ENCODE measurements at regions not wholly inside any gene's neighbourhood (a gene's known extent, or its start where the extent isn't known, plus 50 kb on each side); places are given as distances from the start of the nearest gene placed in this dataset.

- H4K8ac ChIP-seq (ENCODE audit: extremely low read depth, insufficient read depth, low read length): no peak overlapping the region
- H2BK20ac ChIP-seq (ENCODE audit: low read length): no peak overlapping the region
- no peaks in the 10 kb centered on the region for H3K23me2 ChIP-seq (ENCODE audit: low read depth, low read length)
- H3K14ac ChIP-seq (ENCODE audit: insufficient read length): no peak overlapping the region
- H2BK15ac ChIP-seq (ENCODE audit: low read length): no peak overlapping the region
- H2AK5ac ChIP-seq (ENCODE audit: low read depth, low read length): no peak overlapping the region
- ChIA-PET CTCF (ENCODE audit: partially characterized antibody) (interaction anchor here (2.0 kb wide), 1 partner anchor 9 kb away, joined by 11 read pairs; no protein-coding TSS in a partner anchor), POLR2A (ENCODE audit: partially characterized antibody) (no interaction called here)
- no peaks in the 10 kb centered on the region for H3K79me2 ChIP-seq (ENCODE audit: control insufficient read depth in 1 of 2, insufficient read depth in 2 of 2, low read length in 2 of 2)
- H2BK12ac ChIP-seq (ENCODE audit: low read depth, low read length): no peak overlapping the region
- H3K4me3 ChIP-seq (ENCODE audit: extremely low read depth in 1 of 4, insufficient read depth in 2 of 4, low read depth in 3 of 4, low read length in 4 of 4): no peak overlapping the region
- H2BK120ac ChIP-seq (replicated peaks; ENCODE audit: low read depth, low read length): no peak overlapping the region
- DNase-seq (ENCODE audit: low read depth in 1 of 2, low spot score in 2 of 2): no peak
- TF ChIP-seq CREB1 (IDR thresholded peaks at IDR 0.05) (no peak), JUND (IDR thresholded peaks at IDR 0.05; ENCODE audit: low read length) (no peak), HDAC6 (IDR thresholded peaks at IDR 0.05; ENCODE audit: low read depth, low read length) (no peak), JUN (IDR thresholded peaks at IDR 0.05; ENCODE audit: low read depth, low read length) (no peak)
- TF ChIP-seq, protein P1, sequence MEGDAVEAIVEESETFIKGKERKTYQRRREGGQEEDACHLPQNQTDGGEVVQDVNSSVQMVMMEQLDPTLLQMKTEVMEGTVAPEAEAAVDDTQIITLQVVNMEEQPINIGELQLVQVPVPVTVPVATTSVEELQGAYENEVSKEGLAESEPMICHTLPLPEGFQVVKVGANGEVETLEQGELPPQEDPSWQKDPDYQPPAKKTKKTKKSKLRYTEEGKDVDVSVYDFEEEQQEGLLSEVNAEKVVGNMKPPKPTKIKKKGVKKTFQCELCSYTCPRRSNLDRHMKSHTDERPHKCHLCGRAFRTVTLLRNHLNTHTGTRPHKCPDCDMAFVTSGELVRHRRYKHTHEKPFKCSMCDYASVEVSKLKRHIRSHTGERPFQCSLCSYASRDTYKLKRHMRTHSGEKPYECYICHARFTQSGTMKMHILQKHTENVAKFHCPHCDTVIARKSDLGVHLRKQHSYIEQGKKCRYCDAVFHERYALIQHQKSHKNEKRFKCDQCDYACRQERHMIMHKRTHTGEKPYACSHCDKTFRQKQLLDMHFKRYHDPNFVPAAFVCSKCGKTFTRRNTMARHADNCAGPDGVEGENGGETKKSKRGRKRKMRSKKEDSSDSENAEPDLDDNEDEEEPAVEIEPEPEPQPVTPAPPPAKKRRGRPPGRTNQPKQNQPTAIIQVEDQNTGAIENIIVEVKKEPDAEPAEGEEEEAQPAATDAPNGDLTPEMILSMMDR (IDR thresholded peaks at IDR 0.05; ENCODE audit: control extremely low read depth in 1 of 3, insufficient read depth in 1 of 3, low read depth in 1 of 3, low read length in 3 of 3): no peak
- H3K18ac ChIP-seq (ENCODE audit: extremely low read depth, low read length): no peak overlapping the region
- H3K4ac ChIP-seq (replicated peaks; ENCODE audit: insufficient read length, low read depth, low read length): no peak overlapping the region
- H2BK5ac ChIP-seq (ENCODE audit: low read depth, low read length): no peak overlapping the region
- H3K56ac ChIP-seq (replicated peaks; ENCODE audit: insufficient read length, low read depth, low read length): no peak overlapping the region
- H3K27me3 ChIP-seq (replicated peaks in 1 of 4; ENCODE audit: control insufficient read depth in 3 of 4, extremely low read depth in 1 of 4, insufficient read depth in 3 of 4, low read length in 3 of 4): no peaks in the 10 kb centered on the region
- H3K4me1 ChIP-seq (replicated peaks in 1 of 4; ENCODE audit: control insufficient read depth in 3 of 4, insufficient read depth in 4 of 4, low read length in 3 of 4): no peaks in the 10 kb centered on the region
- no peak overlapping the region for H3K4me2 ChIP-seq (ENCODE audit: insufficient read depth in 1 of 2, low read depth in 2 of 2, low read length in 2 of 2)
- H3K79me1 ChIP-seq (ENCODE audit: low read depth, low read length): no peaks in the 10 kb centered on the region
- H2AFZ ChIP-seq (ENCODE audit: low read length): no peak overlapping the region
- 0 out of 4 replicates have a peak, but pooled peaks cover 0 to 3% of the 10 kb centered on the region in 2 experiments for H3K9me3 ChIP-seq (ENCODE audit: insufficient read depth in 2 of 2, low read depth in 1 of 2, low read length in 1 of 2)
- no peak overlapping the region for H4K5ac ChIP-seq (ENCODE audit: insufficient read length, low read depth, low read length)
- no peak for FAIRE-seq
- H3K9ac ChIP-seq (replicated peaks in 1 of 4; ENCODE audit: extremely low read depth in 1 of 4, low read depth in 3 of 4, low read length in 3 of 4): no peak overlapping the region
- H4K91ac ChIP-seq (replicated peaks; ENCODE audit: insufficient read length, low read length): no peak overlapping the region
- H4K20me1 ChIP-seq (replicated peaks in 1 of 2; ENCODE audit: control insufficient read depth in 1 of 2, insufficient read depth in 2 of 2, low read length in 2 of 2): no peaks in the 10 kb centered on the region
- no peak overlapping the region for H3K23ac ChIP-seq (ENCODE audit: insufficient read length)
- no peak overlapping the region for H3K27ac ChIP-seq (ENCODE audit: low read depth, low read length)
- H3K36me3 ChIP-seq (ENCODE audit: control insufficient read depth in 2 of 4, insufficient read depth in 4 of 4, low read length in 3 of 4): no peaks in the 10 kb centered on the region
Measured at GRCh38 chr4:147151763-147152162, 206.1 kb upstream of the TTC29 start.
